GM12878 (cell line): ENCODE measurements at regions not wholly inside any gene's neighbourhood (a gene's known extent, or its start where the extent isn't known, plus 50 kb on each side); places are given as distances from the start of the nearest gene placed in this dataset.

Source experiments
- ATAC-seq: fragments of 200-7000 bp; cut with Tn5 transposase; 3 replicates; pipeline ENCODE4 v1.9.1; 2020; ENCODE audit warnings: mild to moderate bottlenecking, moderate library complexity
- BruUV-seq: library from RNA; stranded (reverse); fragments of 400-500 nt; replicated peaks from 2 replicates; lab custom pipeline; 2021; lab: Mats Ljungman, UMichigan
- CTCF ChIA-PET: fragments of 300-600 bp; sonication (Branson Sonifier 250); formaldehyde crosslinking; extraction: SDS; loops from one replicate; lab custom pipeline; 2021; ENCODE audit warnings: inconsistent platforms; lab: Yijun Ruan, JAX
- POLR2A ChIA-PET: fragments of 350-600 bp; formaldehyde crosslinking; extraction: SDS; loops from one replicate; lab custom pipeline; 2021; ENCODE audit warnings: inconsistent platforms; lab: Charles Lee
- RAD21 ChIA-PET: fragments of 300-600 bp; sonication (Branson Sonifier 250); formaldehyde crosslinking; loops from one replicate; lab custom pipeline; 2023; ENCODE audit warnings: antibody characterized with exemption; ENCODE audit not compliant: unreplicated experiment; lab: Charles Lee
- SMC1A ChIA-PET: fragments of 300-600 bp; sonication (Branson Sonifier 250); formaldehyde crosslinking; loops from one replicate; lab custom pipeline; 2023; ENCODE audit not compliant: unreplicated experiment, uncharacterized antibody; lab: Charles Lee
- DNase-seq: peaks from one replicate; pipeline ENCODE4 v3.0.0-alpha.2; 2011; ENCODE audit warnings: low read depth, low spot score
- FAIRE-seq: peaks from 3 replicates; lab custom pipeline; 2011; peaks lifted over from hg19 to GRCh38; lab: Jason Lieb, UNC
- H2AFZ ChIP-seq: 2 replicates; pipeline ENCODE4 v1.6.0; 2011; ENCODE audit warnings: low read depth, low read length, control low read depth; ENCODE audit not compliant: control insufficient read depth
- H3K27ac ChIP-seq: 2 replicates; pipeline ENCODE4 v1.5.1; 2011; ENCODE audit warnings: control low read depth; ENCODE audit not compliant: control insufficient read depth, insufficient read depth
- H3K27me3 ChIP-seq, 2 experiments: replicated peaks in 1 of 2; 2 replicates each; pipeline versions ENCODE4 v1.6.0 to v1.6.1; 2011; ENCODE audit warnings: low read length in 1 of 2; ENCODE audit not compliant: control insufficient read depth in 2 of 2, insufficient read depth in 2 of 2
- H3K36me3 ChIP-seq, 2 experiments: 2 replicates each; pipeline ENCODE4 v1.5.1; 2011; ENCODE audit warnings: low read length in 1 of 2; ENCODE audit not compliant: control insufficient read depth in 2 of 2, insufficient read depth in 2 of 2
- H3K4me1 ChIP-seq: 2 replicates; pipeline ENCODE4 v1.6.1; 2011; ENCODE audit warnings: mild to moderate bottlenecking, low read length, moderate library complexity, mixed read lengths; ENCODE audit not compliant: control insufficient read depth, insufficient read depth
- H3K4me2 ChIP-seq: 2 replicates; pipeline ENCODE4 v1.6.0; 2011; ENCODE audit warnings: control low read depth; ENCODE audit not compliant: control insufficient read depth, insufficient read depth
- H3K4me3 ChIP-seq: fragments of 200-600 bp; sonication (generic); 2 replicates; pipeline ENCODE4 v1.5.1; 2016
- H3K79me2 ChIP-seq: 2 replicates; pipeline ENCODE4 v1.6.0; 2011; ENCODE audit warnings: low read length; ENCODE audit not compliant: control insufficient read depth, insufficient read depth
- H3K9ac ChIP-seq: 2 replicates; pipeline ENCODE4 v1.8.0; 2011; ENCODE audit warnings: low read length, control low read depth, mixed read lengths; ENCODE audit not compliant: control insufficient read depth, insufficient read depth
- H3K9me3 ChIP-seq: replicated peaks from 3 replicates; pipeline ENCODE4 v1.5.1; 2011; ENCODE audit warnings: mild to moderate bottlenecking, low read length; ENCODE audit not compliant: control insufficient read depth, insufficient read depth
- H4K20me1 ChIP-seq: 2 replicates; pipeline ENCODE4 v1.6.0; 2011; ENCODE audit not compliant: control insufficient read depth, insufficient read depth
- BMI1 ChIP-seq: fragments of 450-650 bp; IDR thresholded peaks from 2 replicates; pipeline ENCODE4 v1.6.1; 2016; ENCODE audit warnings: mild to moderate bottlenecking, moderate library complexity, borderline replicate concordance
- EP300 ChIP-seq, 2 experiments: fragments of 150-350 bp in 1 of 2; IDR thresholded peaks; 2 replicates each; pipeline ENCODE4 v1.6.1; 2011 to 2012; ENCODE audit warnings: low read depth in 2 of 2, low read length in 2 of 2, borderline replicate concordance in 1 of 2, improper control_type of control experiment in 1 of 2, inconsistent platforms in 1 of 2; ENCODE audit not compliant: control insufficient read depth in 1 of 2
- FOS ChIP-seq: IDR thresholded peaks from 3 replicates; pipeline ENCODE4 v1.6.1; 2011; ENCODE audit warnings: borderline replicate concordance; ENCODE audit not compliant: insufficient read length; ENCODE audit errors: extremely low read depth
- KLF5 ChIP-seq: fragments of 450-650 bp; IDR thresholded peaks from 2 replicates; pipeline ENCODE4 v1.6.1; 2014; ENCODE audit warnings: mild to moderate bottlenecking; ENCODE audit not compliant: partially characterized antibody
- MYC ChIP-seq: IDR thresholded peaks from 2 replicates; pipeline ENCODE4 v1.6.1; 2011; ENCODE audit warnings: mild to moderate bottlenecking, low read length, moderate library complexity, inconsistent platforms; ENCODE audit not compliant: insufficient read depth, insufficient replicate concordance, insufficient read length, severe bottlenecking
- NFXL1 ChIP-seq: fragments of 450-650 bp; IDR thresholded peaks from 2 replicates; pipeline ENCODE4 v1.6.1; 2017; ENCODE audit warnings: antibody characterized with exemption, mild to moderate bottlenecking, borderline replicate concordance
- NFYA ChIP-seq: IDR thresholded peaks from 2 replicates; pipeline ENCODE4 v1.6.1; 2011; ENCODE audit warnings: low read depth, mild to moderate bottlenecking, low read length, improper control_type of control experiment, borderline replicate concordance
- NFYB ChIP-seq: IDR thresholded peaks from 2 replicates; pipeline ENCODE4 v1.6.1; 2011; ENCODE audit warnings: low read depth, mild to moderate bottlenecking, low read length, improper control_type of control experiment, moderate library complexity; ENCODE audit not compliant: insufficient read depth
- PML ChIP-seq: IDR thresholded peaks from 2 replicates; pipeline ENCODE4 v1.6.1; 2012; ENCODE audit warnings: low read length, inconsistent platforms
- USF2 ChIP-seq: IDR thresholded peaks from 2 replicates; pipeline ENCODE4 v1.6.1; 2011; ENCODE audit warnings: low read depth, low read length, improper control_type of control experiment, borderline replicate concordance
- YY1 ChIP-seq: IDR thresholded peaks from 2 replicates; pipeline ENCODE4 v1.6.1; 2011; ENCODE audit warnings: low read depth, mild to moderate bottlenecking, low read length
- ZBED1 ChIP-seq: IDR thresholded peaks from 2 replicates; pipeline ENCODE4 v1.6.1; 2016; ENCODE audit warnings: borderline replicate concordance
- ZSCAN29 ChIP-seq: fragments of 450-650 bp; IDR thresholded peaks from 2 replicates; pipeline ENCODE4 v1.6.1; 2017; ENCODE audit warnings: mild to moderate bottlenecking, moderate library complexity
- in situ Hi-C: fragments of 300-500 bp; cut with MboI; formaldehyde crosslinking; loops from 9 replicates; pipeline ENCODE4 v1.14.3; 2018; ENCODE audit warnings: mixed read lengths
- intact Hi-C: fragments of 100-400 bp; cut with micrococcal nuclease; formaldehyde crosslinking; loops from one replicate; pipeline ENCODE4 v1.14.2; 2022; ENCODE audit not compliant: unreplicated experiment
- TF ChIP-seq, protein P1 (sequence below): IDR thresholded peaks from 2 replicates; pipeline ENCODE4 v1.6.1; 2012; ENCODE audit warnings: low read depth, low read length, improper control_type of control experiment
- TF ChIP-seq, protein P2 (sequence below): fragments of 450-650 bp; formaldehyde crosslinking; IDR thresholded peaks from 2 replicates; pipeline ENCODE4 v1.4.0; 2020; ENCODE audit warnings: mild to moderate bottlenecking, moderate library complexity
- TF ChIP-seq, protein P3 (sequence below): IDR thresholded peaks from 2 replicates; pipeline ENCODE4 v1.6.1; 2012; ENCODE audit warnings: improper control_type of control experiment, low read depth, low read length; ENCODE audit not compliant: insufficient replicate concordance

DNA sequence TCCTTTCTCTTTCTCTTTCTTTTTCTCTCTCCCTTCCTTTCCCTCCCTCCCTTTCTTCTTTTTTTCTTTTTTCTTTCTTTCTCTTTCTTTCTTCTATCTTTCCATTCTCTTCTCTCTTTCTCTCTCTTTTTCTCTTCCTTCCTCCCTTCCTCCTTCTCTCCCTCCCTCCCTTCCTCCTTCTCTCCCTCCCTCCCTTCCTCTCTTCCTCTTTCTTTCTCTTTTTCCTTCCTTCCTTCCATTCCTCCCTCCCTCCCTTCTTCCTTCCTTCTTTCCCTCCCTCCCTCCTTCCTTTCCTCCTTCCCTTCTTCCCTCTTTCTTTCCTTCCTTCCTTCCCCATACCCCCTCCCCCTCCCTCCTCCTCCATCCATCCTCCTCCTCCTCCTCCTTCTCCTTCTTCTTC lies 243.3 kb upstream of the CTNND2 start:
- no peak overlapping the region for H3K27ac ChIP-seq
- no peaks in the 10 kb centered on the region for H4K20me1 ChIP-seq
- POLR2A ChIA-PET: no interaction called here
- H2AFZ ChIP-seq: no peak overlapping the region
- CTCF ChIA-PET: no interaction called here
- in situ Hi-C loops (no loop called here), intact Hi-C loops (no loop called here)
- ATAC-seq (no peak), DNase-seq (no peak), FAIRE-seq (no peak)
- H3K4me3 ChIP-seq: no peak overlapping the region
- SMC1A ChIA-PET: no interaction called here
- no peaks in the 10 kb centered on the region for H3K9me3 ChIP-seq
- no peaks in the 10 kb centered on the region for H3K4me1 ChIP-seq
- no TSS peak for BruUV-seq
- H3K4me2 ChIP-seq: no peak overlapping the region
- no peak overlapping the region for H3K9ac ChIP-seq
- no peaks in the 10 kb centered on the region for H3K27me3 ChIP-seq
- H3K36me3 ChIP-seq: no peaks in the 10 kb centered on the region
- no peaks in the 10 kb centered on the region for H3K79me2 ChIP-seq
- RAD21 ChIA-PET: no interaction called here
- TF ChIP-seq NFYA (no peak), EP300 (IDR thresholded peaks at IDR 0.05; ENCODE audit: borderline replicate concordance in 1 of 2, control insufficient read depth in 1 of 2, low read depth in 2 of 2, low read length in 2 of 2) (no peak), NFXL1 (no peak), USF2 (no peak), FOS (no peak), PML (no peak), YY1 (no peak), NFYB (no peak), MYC (no peak), BMI1 (no peak), ZBED1 (no peak), ZSCAN29 (no peak), KLF5 (no peak)
- TF ChIP-seq, protein P1, sequence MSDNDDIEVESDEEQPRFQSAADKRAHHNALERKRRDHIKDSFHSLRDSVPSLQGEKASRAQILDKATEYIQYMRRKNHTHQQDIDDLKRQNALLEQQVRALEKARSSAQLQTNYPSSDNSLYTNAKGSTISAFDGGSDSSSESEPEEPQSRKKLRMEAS: no peak
- TF ChIP-seq, protein P2, sequence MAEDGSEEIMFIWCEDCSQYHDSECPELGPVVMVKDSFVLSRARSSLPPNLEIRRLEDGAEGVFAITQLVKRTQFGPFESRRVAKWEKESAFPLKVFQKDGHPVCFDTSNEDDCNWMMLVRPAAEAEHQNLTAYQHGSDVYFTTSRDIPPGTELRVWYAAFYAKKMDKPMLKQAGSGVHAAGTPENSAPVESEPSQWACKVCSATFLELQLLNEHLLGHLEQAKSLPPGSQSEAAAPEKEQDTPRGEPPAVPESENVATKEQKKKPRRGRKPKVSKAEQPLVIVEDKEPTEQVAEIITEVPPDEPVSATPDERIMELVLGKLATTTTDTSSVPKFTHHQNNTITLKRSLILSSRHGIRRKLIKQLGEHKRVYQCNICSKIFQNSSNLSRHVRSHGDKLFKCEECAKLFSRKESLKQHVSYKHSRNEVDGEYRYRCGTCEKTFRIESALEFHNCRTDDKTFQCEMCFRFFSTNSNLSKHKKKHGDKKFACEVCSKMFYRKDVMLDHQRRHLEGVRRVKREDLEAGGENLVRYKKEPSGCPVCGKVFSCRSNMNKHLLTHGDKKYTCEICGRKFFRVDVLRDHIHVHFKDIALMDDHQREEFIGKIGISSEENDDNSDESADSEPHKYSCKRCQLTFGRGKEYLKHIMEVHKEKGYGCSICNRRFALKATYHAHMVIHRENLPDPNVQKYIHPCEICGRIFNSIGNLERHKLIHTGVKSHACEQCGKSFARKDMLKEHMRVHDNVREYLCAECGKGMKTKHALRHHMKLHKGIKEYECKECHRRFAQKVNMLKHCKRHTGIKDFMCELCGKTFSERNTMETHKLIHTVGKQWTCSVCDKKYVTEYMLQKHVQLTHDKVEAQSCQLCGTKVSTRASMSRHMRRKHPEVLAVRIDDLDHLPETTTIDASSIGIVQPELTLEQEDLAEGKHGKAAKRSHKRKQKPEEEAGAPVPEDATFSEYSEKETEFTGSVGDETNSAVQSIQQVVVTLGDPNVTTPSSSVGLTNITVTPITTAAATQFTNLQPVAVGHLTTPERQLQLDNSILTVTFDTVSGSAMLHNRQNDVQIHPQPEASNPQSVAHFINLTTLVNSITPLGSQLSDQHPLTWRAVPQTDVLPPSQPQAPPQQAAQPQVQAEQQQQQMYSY (CRISPR knock-in tag): no peak
- TF ChIP-seq, protein P3, sequence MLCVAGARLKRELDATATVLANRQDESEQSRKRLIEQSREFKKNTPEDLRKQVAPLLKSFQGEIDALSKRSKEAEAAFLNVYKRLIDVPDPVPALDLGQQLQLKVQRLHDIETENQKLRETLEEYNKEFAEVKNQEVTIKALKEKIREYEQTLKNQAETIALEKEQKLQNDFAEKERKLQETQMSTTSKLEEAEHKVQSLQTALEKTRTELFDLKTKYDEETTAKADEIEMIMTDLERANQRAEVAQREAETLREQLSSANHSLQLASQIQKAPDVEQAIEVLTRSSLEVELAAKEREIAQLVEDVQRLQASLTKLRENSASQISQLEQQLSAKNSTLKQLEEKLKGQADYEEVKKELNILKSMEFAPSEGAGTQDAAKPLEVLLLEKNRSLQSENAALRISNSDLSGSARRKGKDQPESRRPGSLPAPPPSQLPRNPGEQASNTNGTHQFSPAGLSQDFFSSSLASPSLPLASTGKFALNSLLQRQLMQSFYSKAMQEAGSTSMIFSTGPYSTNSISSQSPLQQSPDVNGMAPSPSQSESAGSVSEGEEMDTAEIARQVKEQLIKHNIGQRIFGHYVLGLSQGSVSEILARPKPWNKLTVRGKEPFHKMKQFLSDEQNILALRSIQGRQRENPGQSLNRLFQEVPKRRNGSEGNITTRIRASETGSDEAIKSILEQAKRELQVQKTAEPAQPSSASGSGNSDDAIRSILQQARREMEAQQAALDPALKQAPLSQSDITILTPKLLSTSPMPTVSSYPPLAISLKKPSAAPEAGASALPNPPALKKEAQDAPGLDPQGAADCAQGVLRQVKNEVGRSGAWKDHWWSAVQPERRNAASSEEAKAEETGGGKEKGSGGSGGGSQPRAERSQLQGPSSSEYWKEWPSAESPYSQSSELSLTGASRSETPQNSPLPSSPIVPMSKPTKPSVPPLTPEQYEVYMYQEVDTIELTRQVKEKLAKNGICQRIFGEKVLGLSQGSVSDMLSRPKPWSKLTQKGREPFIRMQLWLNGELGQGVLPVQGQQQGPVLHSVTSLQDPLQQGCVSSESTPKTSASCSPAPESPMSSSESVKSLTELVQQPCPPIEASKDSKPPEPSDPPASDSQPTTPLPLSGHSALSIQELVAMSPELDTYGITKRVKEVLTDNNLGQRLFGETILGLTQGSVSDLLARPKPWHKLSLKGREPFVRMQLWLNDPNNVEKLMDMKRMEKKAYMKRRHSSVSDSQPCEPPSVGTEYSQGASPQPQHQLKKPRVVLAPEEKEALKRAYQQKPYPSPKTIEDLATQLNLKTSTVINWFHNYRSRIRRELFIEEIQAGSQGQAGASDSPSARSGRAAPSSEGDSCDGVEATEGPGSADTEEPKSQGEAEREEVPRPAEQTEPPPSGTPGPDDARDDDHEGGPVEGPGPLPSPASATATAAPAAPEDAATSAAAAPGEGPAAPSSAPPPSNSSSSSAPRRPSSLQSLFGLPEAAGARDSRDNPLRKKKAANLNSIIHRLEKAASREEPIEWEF: no peak
